ENCODE measurements at regions not wholly inside any gene's neighbourhood (a gene's known extent, or its start where the extent isn't known, plus 50 kb on each side); places are given as distances from the start of the nearest gene placed in this dataset.
"Not testable (repeated sequence)": the region's sequence is repeated elsewhere in the genome, so short reads cannot be mapped to it uniquely, and the experiment has no call there.

DNA sequence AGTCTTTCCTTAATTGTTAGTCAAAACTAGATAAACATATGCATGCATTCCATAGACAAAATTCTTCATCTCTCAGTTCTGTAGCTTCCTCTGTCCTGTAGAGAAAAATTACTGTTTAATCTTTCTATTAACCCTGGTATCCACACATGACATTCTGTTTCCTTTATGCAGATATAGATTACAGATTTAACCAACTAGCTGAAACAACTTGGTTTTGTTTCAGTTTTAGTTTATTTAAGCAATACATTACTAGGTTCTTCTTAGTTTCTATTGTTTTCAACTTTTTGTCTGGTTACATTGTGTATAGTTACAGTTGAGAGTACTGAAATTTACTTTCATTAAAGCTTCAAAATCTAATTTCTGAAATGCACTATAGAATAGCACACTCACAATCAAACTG, 933.9 kb upstream of the EPHA5 start:
- DNase-seq (ENCODE audit: low read depth in 2 of 2), result no peak

- DNase-seq (ENCODE audit: low read depth in 2 of 2), result no peak
Observed at GRCh38 chr4:66602622-66603021, 932.3 kb upstream of the EPHA5 start.

DNA sequence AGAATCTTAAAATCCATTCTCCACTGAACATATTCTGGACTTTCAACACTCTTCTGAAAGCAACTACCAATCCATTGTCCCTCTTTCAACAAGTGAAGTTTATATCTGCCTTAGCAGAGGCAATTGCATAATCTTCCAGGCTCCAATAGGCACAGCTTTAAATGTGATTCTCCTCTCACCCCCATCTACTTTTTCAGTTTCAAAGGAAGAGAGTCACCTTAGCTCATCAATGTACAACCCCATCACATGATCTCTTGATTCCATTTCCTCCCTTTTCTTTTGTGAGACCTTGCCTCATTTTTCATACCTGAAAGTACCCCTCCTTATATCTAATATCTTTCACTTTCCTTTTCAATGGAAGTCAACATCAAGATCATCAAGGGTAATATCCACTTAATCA, 921.7 kb upstream of the EPHA5 start:
- DNase-seq (ENCODE audit: low read depth in 2 of 2), result no peak

DNA sequence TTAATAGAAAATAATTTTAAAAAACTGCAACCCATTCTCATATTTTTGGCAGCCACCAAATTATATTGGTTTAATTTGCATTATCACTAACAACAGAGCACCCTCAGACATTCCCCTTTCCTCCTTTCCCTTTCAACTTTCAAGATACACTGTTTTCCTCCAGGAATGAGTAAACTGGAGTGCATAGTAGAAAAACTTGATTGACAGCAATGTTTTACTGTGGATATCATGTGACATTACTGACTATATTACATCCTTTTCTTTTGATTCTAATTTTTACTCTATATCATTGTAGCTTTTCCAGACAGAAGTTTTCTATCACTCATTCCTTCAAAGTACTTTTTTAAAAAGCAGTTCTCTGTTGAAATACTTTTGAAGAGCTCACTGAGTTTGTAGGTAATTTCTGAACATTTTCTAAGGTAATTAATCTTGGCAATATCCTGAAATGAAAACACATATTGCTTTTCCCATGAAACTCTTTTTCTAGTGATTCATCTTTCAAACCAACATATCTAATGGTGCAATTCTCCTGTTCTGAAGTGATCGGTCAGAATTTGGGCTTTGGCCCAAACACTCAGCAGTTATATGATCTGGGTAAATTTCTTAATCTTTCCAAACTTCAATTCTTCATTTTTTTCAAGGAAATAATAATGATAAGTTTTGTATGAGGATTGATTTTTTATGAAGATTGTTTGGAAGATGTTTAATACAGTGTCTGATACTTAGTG, 920.4 kb upstream of the EPHA5 start:
- DNase-seq (ENCODE audit: low read depth in 2 of 2), result no peak

- DNase-seq (ENCODE audit: low read depth in 2 of 2), result no peak
Observed at GRCh38 chr4:66589183-66589582, 918.9 kb upstream of the EPHA5 start.

DNA sequence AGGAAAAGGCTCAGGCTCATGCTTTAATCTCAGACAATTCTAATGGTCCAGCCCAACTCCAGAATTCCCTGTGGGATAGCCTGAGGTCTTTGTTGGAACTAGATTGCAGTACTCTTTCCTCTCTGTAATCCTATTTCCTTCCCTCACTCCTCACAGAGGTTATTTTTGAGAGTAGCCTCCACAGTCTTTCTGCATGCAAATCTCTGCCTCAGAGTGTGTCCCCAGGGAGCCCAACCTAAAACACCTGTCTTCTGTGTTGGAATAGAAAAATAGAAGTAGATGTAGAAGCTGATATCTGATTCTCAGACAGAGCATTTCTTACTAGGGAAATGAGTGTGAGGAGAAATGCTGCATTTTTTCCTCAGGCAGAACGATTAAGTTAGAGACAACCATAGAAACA, 915.5 kb upstream of the EPHA5 start:
- no peak for DNase-seq (ENCODE audit: low read depth in 2 of 2)

GRCh38 chr4:66577922-66578321, 907.6 kb upstream of the EPHA5 start:
- no peak for DNase-seq (ENCODE audit: low read depth in 2 of 2)

DNA sequence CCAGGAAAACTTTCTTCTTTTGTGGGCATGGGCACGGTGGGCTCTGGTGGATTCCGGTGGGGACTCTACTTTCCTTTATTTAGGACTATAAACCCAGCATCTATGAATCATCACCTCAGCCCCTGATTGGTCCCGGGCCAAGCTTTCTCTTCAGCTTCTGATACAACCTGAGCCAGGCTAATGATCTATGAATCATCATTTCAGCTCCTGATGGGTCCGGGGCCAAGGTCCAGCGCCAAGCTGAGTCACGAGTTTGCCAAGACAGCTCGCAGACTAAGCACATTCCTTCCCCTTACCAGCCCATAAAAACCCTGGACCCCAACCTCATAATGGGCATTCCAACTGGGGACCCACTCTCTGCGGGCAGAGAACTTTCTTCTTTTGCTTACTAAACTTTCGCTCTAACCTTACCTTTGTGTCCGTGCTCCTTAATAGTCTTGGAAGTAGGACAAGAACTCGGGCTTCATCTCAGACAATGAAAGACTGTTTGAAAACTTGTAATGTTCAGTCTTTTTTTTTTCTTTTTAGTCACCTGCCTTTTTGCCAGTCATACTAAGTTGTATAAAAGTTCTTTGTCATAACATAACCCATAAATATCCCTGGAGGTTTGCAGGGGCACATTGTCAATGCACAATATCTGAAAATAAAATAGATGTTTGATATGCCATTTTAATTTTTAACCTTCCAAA, 904.9 kb upstream of the EPHA5 start:
- no peak for DNase-seq (ENCODE audit: low read depth in 2 of 2)

GRCh38 chr4:66574145-66574978, 904.1 kb upstream of the EPHA5 start:
- DNase-seq (ENCODE audit: low read depth in 2 of 2), result no peak

- no peak for DNase-seq (ENCODE audit: low read depth in 2 of 2)
Observed at GRCh38 chr4:66572949-66573348, 902.7 kb upstream of the EPHA5 start.

DNA sequence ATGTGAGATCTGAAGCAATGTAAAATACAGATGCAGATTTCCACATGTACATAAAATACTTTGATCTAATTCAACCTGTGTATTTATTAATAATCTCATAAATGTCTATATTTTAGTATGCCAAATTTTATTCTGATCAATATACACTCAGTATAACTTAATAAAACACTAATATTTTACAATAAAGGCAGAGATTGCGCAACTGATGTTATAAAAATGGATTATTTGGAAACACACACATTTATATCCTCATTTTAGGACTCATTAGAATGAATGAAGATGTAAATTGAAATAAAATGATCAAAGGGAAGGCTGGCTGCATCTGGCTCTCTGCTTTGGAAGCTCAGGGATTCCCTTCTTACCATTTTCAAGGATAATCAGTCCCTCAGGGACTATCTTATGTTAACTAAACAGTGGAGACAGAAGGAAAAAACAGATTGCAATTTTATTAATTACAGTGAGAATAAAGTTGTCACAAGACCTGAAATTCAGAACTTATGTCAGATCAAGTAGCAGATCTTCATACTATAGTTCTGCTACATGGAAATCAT, 900.9 kb upstream of the EPHA5 start:
- DNase-seq (ENCODE audit: low read depth in 2 of 2), result no peak

GRCh38 chr4:66569228-66569627, 898.9 kb upstream of the EPHA5 start:
- DNase-seq (ENCODE audit: low read depth in 2 of 2), result no peak

DNA sequence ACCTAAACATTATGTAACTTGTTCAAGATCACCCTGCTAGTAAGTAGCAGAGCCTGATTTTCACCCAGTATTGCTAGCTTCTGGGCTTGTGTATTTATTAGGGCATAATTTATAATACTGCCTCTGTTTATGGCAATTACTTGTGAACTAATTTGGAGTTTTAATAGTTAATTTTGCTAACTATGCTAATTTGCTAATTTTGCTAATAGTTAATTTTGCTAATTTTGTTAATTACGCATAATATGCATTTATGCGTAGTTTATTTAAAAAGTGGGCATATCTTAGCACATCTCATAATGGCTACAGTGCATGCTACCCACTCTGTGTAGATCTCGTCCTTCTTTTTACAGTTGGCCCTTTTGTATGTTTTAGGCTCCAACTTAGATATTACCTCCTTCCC, 898.1 kb upstream of the EPHA5 start:
- DNase-seq (ENCODE audit: low read depth in 2 of 2), result no peak

GRCh38 chr4:66568001-66568400, 897.7 kb upstream of the EPHA5 start:
- DNase-seq (ENCODE audit: low read depth in 2 of 2), result no peak

GRCh38 chr4:66567551-66567950, 897.3 kb upstream of the EPHA5 start:
- no peak for DNase-seq (ENCODE audit: low read depth in 2 of 2)

DNA sequence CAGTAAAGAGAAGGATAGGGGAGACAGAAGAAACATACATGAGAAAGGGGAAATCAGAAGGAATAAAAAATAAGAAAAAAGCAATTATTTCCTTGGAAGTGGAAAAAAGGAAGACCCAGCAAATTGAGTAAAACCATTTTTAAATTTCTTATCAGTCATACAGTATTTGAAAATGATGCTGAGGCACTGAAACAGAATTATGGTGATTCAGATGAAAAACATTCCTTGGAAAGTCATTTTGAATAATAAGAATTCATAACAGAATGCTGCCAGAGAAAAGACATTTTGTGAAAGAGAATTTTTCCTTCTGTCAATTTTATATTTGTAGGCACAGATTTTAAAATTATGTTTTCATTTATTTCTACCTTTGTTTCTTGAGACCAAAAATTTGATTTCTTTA, 895.5 kb upstream of the EPHA5 start:
- no peak for DNase-seq (ENCODE audit: low read depth in 2 of 2)

- DNase-seq (ENCODE audit: low read depth in 2 of 2), result no peak
Observed at GRCh38 chr4:66564901-66565651, 894.8 kb upstream of the EPHA5 start.

GRCh38 chr4:66562276-66562806, 892.1 kb upstream of the EPHA5 start:
- DNase-seq (ENCODE audit: low read depth in 2 of 2), result no peak

DNA sequence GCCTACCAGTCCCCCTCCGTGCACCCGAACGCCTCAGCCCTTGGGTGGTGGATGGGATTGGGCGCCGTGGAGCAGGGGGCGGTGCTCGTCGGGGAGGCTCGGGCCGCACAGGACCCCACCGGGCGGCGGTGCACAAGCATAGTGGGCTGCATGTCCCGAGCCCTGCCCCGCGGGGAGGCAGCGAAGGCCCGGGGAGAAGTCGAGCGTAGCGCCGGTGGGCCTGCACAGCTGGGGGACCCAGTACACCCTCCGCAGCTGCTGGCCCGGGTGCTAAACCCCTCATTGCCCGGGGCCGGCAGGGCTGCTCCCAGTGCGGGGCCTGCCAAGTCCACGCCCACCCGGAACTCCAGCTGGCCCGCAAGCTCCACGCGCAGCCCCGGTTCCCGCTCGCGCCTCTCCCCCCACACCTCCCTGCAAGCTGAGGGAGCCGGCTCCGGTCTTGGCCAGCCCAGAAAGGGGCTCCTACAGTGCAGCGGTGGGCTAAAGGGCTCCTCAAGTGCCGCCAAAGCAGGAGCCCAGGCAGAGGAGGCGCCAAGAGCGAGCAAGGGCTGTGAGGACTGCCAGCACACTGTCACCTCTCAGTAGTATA, 891.3 kb upstream of the EPHA5 start:
- DNase-seq (ENCODE audit: low read depth in 2 of 2), result not testable (repeated sequence)

DNA sequence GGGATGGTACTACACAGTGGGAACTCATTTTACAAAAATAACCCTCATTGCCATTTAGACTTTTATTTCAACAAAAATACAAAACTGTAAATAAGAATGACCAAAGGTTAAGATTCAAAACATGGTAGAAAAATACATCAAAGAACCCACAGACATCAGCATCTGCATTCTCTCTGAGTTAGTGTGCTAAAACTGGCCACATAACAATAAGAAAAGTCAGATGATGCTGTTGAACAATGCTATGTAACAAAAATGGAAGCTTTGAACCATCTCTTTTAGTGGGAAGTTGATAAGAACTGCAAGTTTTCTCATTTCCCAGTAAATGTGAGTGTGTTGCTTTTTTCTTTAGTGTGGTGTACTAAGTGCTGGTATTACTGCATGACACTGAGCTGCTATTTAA, 888.4 kb upstream of the EPHA5 start:
- no peak for DNase-seq (ENCODE audit: low read depth in 2 of 2)

- no peak for DNase-seq (ENCODE audit: low read depth in 2 of 2)
Observed at GRCh38 chr4:66556651-66557278, 886.5 kb upstream of the EPHA5 start.
